ENCODE measurements at regions not wholly inside any gene's neighbourhood (a gene's known extent, or its start where the extent isn't known, plus 50 kb on each side); places are given as distances from the start of the nearest gene placed in this dataset. TPM values are rescaled to one million over a fixed set of nuclear protein-coding genes. Genes with fewer than 3 reads are reported as not detected.

GRCh38 chr7:142314281-142314680 lies 56.4 kb upstream of the PRSS58 start:
- Histone ChIP-seq H3K9me3 (no peaks in the 10 kb centered on the region), H3K4me1 (no peaks in the 10 kb centered on the region), H3K27me3 (no peaks in the 10 kb centered on the region), H3K36me3 (no peaks in the 10 kb centered on the region), H3K27ac (no peak overlapping the region), H3K4me3 (no peak overlapping the region)
- DNase-seq = no peak
- intact Hi-C loops (cut with DNase I; ENCODE audit: low total_unique reads) = no loop called here
- TF ChIP-seq CTCF (IDR thresholded peaks at IDR 0.05) = no peak
- no peak for TF ChIP-seq POLR2A (IDR thresholded peaks at IDR 0.05)

GRCh38 chr7:142313528-142313927 lies 55.7 kb upstream of the PRSS58 start:
- Histone ChIP-seq H3K4me1 (no peaks in the 10 kb centered on the region), H3K9me3 (no peaks in the 10 kb centered on the region), H3K27ac (no peak overlapping the region), H3K27me3 (no peaks in the 10 kb centered on the region), H3K4me3 (no peak overlapping the region), H3K36me3 (no peaks in the 10 kb centered on the region)
- TF ChIP-seq POLR2A (IDR thresholded peaks at IDR 0.05) (no peak), CTCF (IDR thresholded peaks at IDR 0.05) (no peak)
- no peak for DNase-seq
- intact Hi-C loops (cut with DNase I; ENCODE audit: low total_unique reads) = no loop called here

- H3K4me3 ChIP-seq = no peak overlapping the region
- no peak for DNase-seq
- no peak for TF ChIP-seq CTCF (IDR thresholded peaks at IDR 0.05)
- no peak for TF ChIP-seq POLR2A (IDR thresholded peaks at IDR 0.05)
- H3K36me3 ChIP-seq = no peaks in the 10 kb centered on the region
- no peak overlapping the region for H3K27ac ChIP-seq
- intact Hi-C loops (cut with DNase I; ENCODE audit: low total_unique reads) = no loop called here
- no peaks in the 10 kb centered on the region for H3K27me3 ChIP-seq
- no peaks in the 10 kb centered on the region for H3K9me3 ChIP-seq
- H3K4me1 ChIP-seq = no peaks in the 10 kb centered on the region
Observed at GRCh38 chr7:142311876-142312275, 54.0 kb upstream of the PRSS58 start.

GRCh38 chr7:142308918-142309317 lies 51.1 kb upstream of the PRSS58 start:
- DNase-seq = no peak
- Histone ChIP-seq H3K4me3 (no peak overlapping the region), H3K9me3 (no peaks in the 10 kb centered on the region), H3K27ac (no peak overlapping the region), H3K36me3 (no peaks in the 10 kb centered on the region), H3K27me3 (no peaks in the 10 kb centered on the region), H3K4me1 (no peaks in the 10 kb centered on the region)
- TF ChIP-seq CTCF (IDR thresholded peaks at IDR 0.05) (no peak), POLR2A (IDR thresholded peaks at IDR 0.05) (no peak)
- intact Hi-C loops (cut with DNase I; ENCODE audit: low total_unique reads) = no loop called here

GRCh38 chr7:142308326-142308725 lies 50.5 kb upstream of the PRSS58 start:
- TF ChIP-seq POLR2A (IDR thresholded peaks at IDR 0.05) (no peak), CTCF (IDR thresholded peaks at IDR 0.05) (no peak)
- no peak overlapping the region for H3K27ac ChIP-seq
- H3K36me3 ChIP-seq = no peaks in the 10 kb centered on the region
- H3K27me3 ChIP-seq = no peaks in the 10 kb centered on the region
- no peak overlapping the region for H3K4me3 ChIP-seq
- H3K4me1 ChIP-seq = no peaks in the 10 kb centered on the region
- H3K9me3 ChIP-seq = no peaks in the 10 kb centered on the region
- intact Hi-C loops (cut with DNase I; ENCODE audit: low total_unique reads) = no loop called here
- no peak for DNase-seq

Small RNAs in the stretch of these regions (small RNA-seq; reads per million reads assigned to genes)
- gene TRBV5-2 = not detected
- not detected for gene TRBV8-1
- gene TRBV8-2 = not detected
